GM23338 (cell line): ENCODE measurements at regions not wholly inside any gene's neighbourhood (a gene's known extent, or its start where the extent isn't known, plus 50 kb on each side); places are given as distances from the start of the nearest gene placed in this dataset.

Source experiments
- ATAC-seq: fragments of 200-7000 bp; cut with Tn5 transposase; 3 replicates; pipeline ENCODE4 v1.9.1; 2020
- DNase-seq: peaks from one replicate; pipeline ENCODE4 v3.0.0-alpha.2; 2015; ENCODE audit warnings: low spot score
- H2AFZ ChIP-seq: fragments of 200-600 bp; sonication (generic); 2 replicates; pipeline ENCODE4 v1.8.0; 2016; ENCODE audit warnings: antibody characterized with exemption, mild to moderate bottlenecking, moderate library complexity
- H3F3A ChIP-seq: fragments of 200-600 bp; sonication (generic); replicated peaks from 2 replicates; pipeline ENCODE4 v1.8.0; 2017; ENCODE audit warnings: antibody characterized with exemption, mixed run types, low read depth
- H3K27ac ChIP-seq: fragments of 200-600 bp; sonication (generic); 2 replicates; pipeline ENCODE4 v1.6.1; 2016; ENCODE audit warnings: low read depth
- H3K27me3 ChIP-seq: fragments of 200-600 bp; sonication (generic); 2 replicates; pipeline ENCODE4 v1.8.0; 2016; ENCODE audit warnings: mild to moderate bottlenecking, mixed run types, moderate library complexity; ENCODE audit not compliant: insufficient read depth
- H3K36me3 ChIP-seq: fragments of 200-600 bp; sonication (generic); 2 replicates; pipeline ENCODE4 v1.8.0; 2016; ENCODE audit warnings: mild to moderate bottlenecking; ENCODE audit not compliant: insufficient read depth
- H3K4me1 ChIP-seq: fragments of 200-600 bp; sonication (generic); 2 replicates; pipeline ENCODE4 v1.8.0; 2016; ENCODE audit warnings: mild to moderate bottlenecking, moderate library complexity; ENCODE audit not compliant: insufficient read depth
- H3K4me2 ChIP-seq: fragments of 200-600 bp; sonication (generic); 2 replicates; pipeline ENCODE4 v1.7.1; 2017; ENCODE audit warnings: mixed run types
- H3K4me3 ChIP-seq: fragments of 200-600 bp; sonication (generic); 2 replicates; pipeline ENCODE4 v1.6.1; 2016; ENCODE audit warnings: mixed run types
- H3K79me2 ChIP-seq: fragments of 200-600 bp; sonication (generic); replicated peaks from 2 replicates; pipeline ENCODE4 v1.8.0; 2017; ENCODE audit warnings: mild to moderate bottlenecking; ENCODE audit not compliant: insufficient read depth
- H3K9me2 ChIP-seq: fragments of 200-600 bp; sonication (generic); 2 replicates; pipeline ENCODE4 v1.8.0; 2017; ENCODE audit not compliant: insufficient read depth
- H4K20me1 ChIP-seq: fragments of 200-600 bp; sonication (generic); replicated peaks from 2 replicates; pipeline ENCODE4 v1.8.0; 2017; ENCODE audit warnings: mild to moderate bottlenecking; ENCODE audit not compliant: insufficient read depth
- H3K27ac Mint-ChIP-seq: 2 replicates; pipeline ENCODE4 v1.8.0; 2020; ENCODE audit warnings: inconsistent platforms, mild to moderate bottlenecking, moderate library complexity, mixed read lengths
- H3K27me3 Mint-ChIP-seq: 3 replicates; pipeline ENCODE4 v1.8.0; 2022; ENCODE audit warnings: low read depth, mild to moderate bottlenecking, moderate library complexity, mixed read lengths, inconsistent platforms; ENCODE audit not compliant: insufficient read depth, poor library complexity
- H3K36me3 Mint-ChIP-seq: 3 replicates; pipeline ENCODE4 v1.8.0; 2021; ENCODE audit warnings: low read depth, mild to moderate bottlenecking, inconsistent platforms, moderate library complexity, mixed read lengths
- H3K4me1 Mint-ChIP-seq: 3 replicates; pipeline ENCODE4 v1.8.0; 2020; ENCODE audit warnings: mild to moderate bottlenecking, inconsistent platforms, mixed read lengths
- H3K4me3 Mint-ChIP-seq: 3 replicates; pipeline ENCODE4 v1.8.0; 2021; ENCODE audit warnings: moderate library complexity, mild to moderate bottlenecking, inconsistent platforms, mixed read lengths
- H3K9me3 Mint-ChIP-seq: 3 replicates; pipeline ENCODE4 v1.8.0; 2020; ENCODE audit warnings: moderate library complexity, mild to moderate bottlenecking, inconsistent platforms, mixed read lengths
- CREB1 ChIP-seq: fragments of 250-450 bp; sonication (Bioruptor Pico); IDR thresholded peaks from 2 replicates; pipeline ENCODE4 v1.5.0; 2020; ENCODE audit warnings: low read depth, mild to moderate bottlenecking, moderate library complexity
- ETS1 ChIP-seq: IDR thresholded peaks from 2 replicates; pipeline ENCODE4 v1.6.1; 2016; ENCODE audit warnings: antibody characterized with exemption
- EZH2 ChIP-seq: fragments of 200-600 bp; sonication (generic); IDR thresholded peaks from one replicate; pipeline ENCODE4 v1.8.0; 2017; ENCODE audit warnings: antibody characterized with exemption, mild to moderate bottlenecking, low read depth; ENCODE audit not compliant: unreplicated experiment
- JUNB ChIP-seq: IDR thresholded peaks from one replicate; pipeline ENCODE4 v1.6.1; 2016; ENCODE audit warnings: antibody characterized with exemption; ENCODE audit not compliant: unreplicated experiment
- REST ChIP-seq: IDR thresholded peaks from one replicate; pipeline ENCODE4 v1.6.1; 2018; ENCODE audit warnings: antibody characterized with exemption; ENCODE audit not compliant: unreplicated experiment
- ZNF114 ChIP-seq: fragments of 250-450 bp; sonication (Bioruptor Pico); IDR thresholded peaks from 2 replicates; pipeline ENCODE4 v1.5.0; 2020; ENCODE audit warnings: mild to moderate bottlenecking, moderate library complexity
- ZNF331 ChIP-seq: fragments of 250-450 bp; sonication (Bioruptor Pico); IDR thresholded peaks from 2 replicates; pipeline ENCODE4 v1.5.0; 2020; ENCODE audit warnings: low read depth, mild to moderate bottlenecking, moderate library complexity
- ZNF462 ChIP-seq: fragments of 250-450 bp; sonication (Bioruptor Pico); IDR thresholded peaks from 2 replicates; pipeline ENCODE4 v1.5.0; 2020; ENCODE audit warnings: mild to moderate bottlenecking, moderate library complexity

- no peak overlapping the region for H3K4me3 ChIP-seq
- TF ChIP-seq ZNF331 (no peak), REST (no peak), JUNB (no peak), ZNF114 (CRISPR knock-in tag) (no peak), CREB1 (no peak), ETS1 (no peak), EZH2 (no peak), ZNF462 (CRISPR knock-in tag) (no peak)
- Mint-ChIP-seq H3K4me3 (no peak overlapping the region), H3K36me3 (no peaks in the 10 kb centered on the region), H3K4me1 (peaks cover 4% of the 10 kb centered on the region; the same call in 2 of the 3 replicates), H3K27ac (no peak overlapping the region), H3K27me3 (no peaks in the 10 kb centered on the region), H3K9me3 (no peaks in the 10 kb centered on the region)
- H3K27ac ChIP-seq, result no peak overlapping the region
- no peaks in the 10 kb centered on the region for H3K27me3 ChIP-seq
- H3K79me2 ChIP-seq, result no peaks in the 10 kb centered on the region
- no peaks in the 10 kb centered on the region for H3K9me2 ChIP-seq
- no peaks in the 10 kb centered on the region for H3F3A ChIP-seq
- peak overlapping the region; percentile 25; the same call in 1 of the 2 replicates for H2AFZ ChIP-seq
- no peak overlapping the region for H3K4me2 ChIP-seq
- H3K36me3 ChIP-seq, result no peaks in the 10 kb centered on the region
- ATAC-seq (no peak), DNase-seq (no peak)
- no peaks in the 10 kb centered on the region for H4K20me1 ChIP-seq
- no peaks in the 10 kb centered on the region for H3K4me1 ChIP-seq
These were observed 338.4 kb downstream of the FIGN start for GRCh38 chr2:163397451-163397850.
